Fibroblast of the aortic adventitia (primary cell): ENCODE measurements at regions not wholly inside any gene's neighbourhood (a gene's known extent, or its start where the extent isn't known, plus 50 kb on each side); places are given as distances from the start of the nearest gene placed in this dataset.

Source experiments
- DNase-seq: peaks from one replicate; pipeline ENCODE4 v3.0.0-alpha.2; 2010; ENCODE audit warnings: low read depth
- H3K4me3 ChIP-seq: 2 replicates; pipeline ENCODE4 v1.5.1; 2011; ENCODE audit warnings: low read depth, mild to moderate bottlenecking, control low read depth, low read length, moderate library complexity
- TF ChIP-seq, protein P1 (sequence below): IDR thresholded peaks from 2 replicates; pipeline ENCODE4 v1.5.1; 2011; ENCODE audit warnings: mild to moderate bottlenecking, low read length, control low read depth, inconsistent platforms; ENCODE audit not compliant: insufficient read depth

DNA sequence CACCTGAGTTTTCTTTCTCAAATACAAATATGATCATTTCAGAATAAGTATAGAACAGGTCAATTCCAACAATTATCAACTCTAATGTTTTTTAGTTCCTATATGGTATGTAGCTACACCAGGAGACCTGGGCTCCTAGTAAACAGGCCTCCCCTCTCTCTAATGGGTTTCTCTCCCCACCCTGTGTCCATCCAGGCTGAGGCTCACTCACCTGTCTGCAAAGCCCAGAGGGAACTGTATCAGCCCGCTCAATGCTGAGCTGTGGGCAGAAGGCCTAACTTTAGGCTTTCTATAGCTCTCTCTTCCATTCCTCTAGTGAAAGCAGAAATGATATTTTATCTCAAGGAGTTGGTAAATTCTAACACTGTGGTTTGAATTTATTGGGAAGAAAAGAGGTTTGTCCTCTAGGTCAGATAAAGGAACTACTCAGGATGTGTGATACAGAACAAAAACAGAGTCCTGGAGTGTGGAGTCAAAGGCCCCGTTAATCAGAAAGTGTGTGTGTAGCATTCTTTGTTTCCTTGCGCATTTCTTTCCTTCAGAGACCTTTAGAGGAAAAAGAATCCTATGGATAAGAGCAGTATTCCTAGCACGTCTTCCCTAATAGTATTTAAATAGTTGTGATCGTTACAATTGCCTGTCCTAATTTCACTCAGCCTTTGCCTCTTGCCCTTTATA, 408.9 kb downstream of the PYDC2 start:
- H3K4me3 ChIP-seq = no peak overlapping the region
- TF ChIP-seq, protein P1, sequence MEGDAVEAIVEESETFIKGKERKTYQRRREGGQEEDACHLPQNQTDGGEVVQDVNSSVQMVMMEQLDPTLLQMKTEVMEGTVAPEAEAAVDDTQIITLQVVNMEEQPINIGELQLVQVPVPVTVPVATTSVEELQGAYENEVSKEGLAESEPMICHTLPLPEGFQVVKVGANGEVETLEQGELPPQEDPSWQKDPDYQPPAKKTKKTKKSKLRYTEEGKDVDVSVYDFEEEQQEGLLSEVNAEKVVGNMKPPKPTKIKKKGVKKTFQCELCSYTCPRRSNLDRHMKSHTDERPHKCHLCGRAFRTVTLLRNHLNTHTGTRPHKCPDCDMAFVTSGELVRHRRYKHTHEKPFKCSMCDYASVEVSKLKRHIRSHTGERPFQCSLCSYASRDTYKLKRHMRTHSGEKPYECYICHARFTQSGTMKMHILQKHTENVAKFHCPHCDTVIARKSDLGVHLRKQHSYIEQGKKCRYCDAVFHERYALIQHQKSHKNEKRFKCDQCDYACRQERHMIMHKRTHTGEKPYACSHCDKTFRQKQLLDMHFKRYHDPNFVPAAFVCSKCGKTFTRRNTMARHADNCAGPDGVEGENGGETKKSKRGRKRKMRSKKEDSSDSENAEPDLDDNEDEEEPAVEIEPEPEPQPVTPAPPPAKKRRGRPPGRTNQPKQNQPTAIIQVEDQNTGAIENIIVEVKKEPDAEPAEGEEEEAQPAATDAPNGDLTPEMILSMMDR = no peak
- DNase-seq = no peak

DNA sequence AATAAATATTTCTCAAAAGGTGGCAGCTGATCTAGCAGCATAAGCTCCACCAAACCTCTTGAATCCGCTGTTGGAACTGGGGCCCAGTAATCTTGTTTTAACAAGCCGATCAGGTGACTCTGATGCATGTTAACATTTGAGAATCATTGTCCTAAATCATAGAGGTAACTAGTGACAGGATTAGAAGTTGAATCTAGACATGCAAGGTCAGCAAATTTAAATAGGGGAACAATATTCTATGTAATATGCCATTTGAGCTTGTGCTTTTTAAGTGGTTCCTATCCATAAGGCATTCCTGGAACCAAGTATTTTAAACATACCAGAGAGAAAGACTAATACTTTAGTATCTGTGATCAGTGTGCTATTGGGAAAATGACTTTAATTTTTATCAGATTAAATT, 412.8 kb downstream of the PYDC2 start:
- no peak overlapping the region for H3K4me3 ChIP-seq
- DNase-seq = no peak
- TF ChIP-seq, protein P1 = no peak

DNA sequence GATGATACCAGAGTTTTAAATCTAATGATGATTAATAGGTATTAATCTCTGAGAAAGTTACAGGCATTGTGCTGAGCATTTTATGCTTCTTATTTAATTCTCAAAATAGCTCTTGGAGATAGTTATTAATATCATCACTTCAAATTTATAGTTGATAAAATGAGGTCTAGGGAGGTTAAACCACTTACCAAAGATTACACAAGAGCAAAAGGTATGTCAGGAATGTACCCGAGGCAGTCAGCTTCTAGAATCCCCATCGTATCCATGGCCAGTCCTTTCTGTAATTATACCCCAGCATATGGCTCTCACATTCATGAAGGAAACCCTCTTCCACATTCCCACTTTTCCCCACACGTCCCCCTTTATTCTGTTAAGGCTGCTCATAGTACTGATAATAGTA, 421.3 kb downstream of the PYDC2 start:
- no peak overlapping the region for H3K4me3 ChIP-seq
- TF ChIP-seq, protein P1 = no peak
- peak; percentile 0 for DNase-seq

DNA sequence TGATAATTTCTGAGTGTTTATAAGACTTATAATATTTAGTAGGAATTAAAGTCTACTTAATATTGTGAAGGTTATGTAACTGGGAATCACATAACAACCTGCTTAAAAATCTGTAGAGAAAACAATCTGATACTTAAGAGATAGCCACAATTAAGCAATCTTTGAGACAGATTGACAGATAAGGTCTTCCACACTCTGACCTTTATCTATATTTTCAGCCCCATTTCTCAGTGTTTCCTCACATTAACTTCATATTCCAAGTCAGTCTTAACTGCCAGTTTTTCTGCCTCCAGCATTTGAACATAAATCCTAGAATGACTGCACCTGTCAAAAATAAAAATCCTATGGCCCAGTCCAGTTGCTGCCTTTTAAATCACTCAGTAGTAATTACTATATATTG, 423.2 kb downstream of the PYDC2 start:
- TF ChIP-seq, protein P1 = no peak
- DNase-seq = no peak
- H3K4me3 ChIP-seq = no peak overlapping the region

DNA sequence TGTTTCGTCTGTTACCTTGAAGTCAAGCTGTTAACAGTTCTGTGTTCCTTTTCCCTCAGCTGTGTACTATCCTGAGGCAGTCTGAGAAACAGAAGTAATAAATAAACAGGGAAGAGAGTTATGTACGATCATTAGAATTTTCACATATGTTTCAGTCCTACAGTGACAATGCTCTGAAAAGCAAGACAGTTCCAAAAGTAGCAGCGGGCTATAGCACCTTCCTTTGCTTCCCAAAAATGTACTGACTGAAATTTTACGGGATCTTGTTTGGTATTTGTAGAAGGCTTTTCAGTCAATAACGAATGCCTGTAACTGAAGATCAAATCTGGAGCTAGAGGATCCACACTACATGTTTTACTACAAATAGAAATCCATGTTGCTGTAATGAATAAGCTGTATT, 428.1 kb downstream of the PYDC2 start:
- DNase-seq = no peak
- no peak overlapping the region for H3K4me3 ChIP-seq
- TF ChIP-seq, protein P1 = no peak

DNA sequence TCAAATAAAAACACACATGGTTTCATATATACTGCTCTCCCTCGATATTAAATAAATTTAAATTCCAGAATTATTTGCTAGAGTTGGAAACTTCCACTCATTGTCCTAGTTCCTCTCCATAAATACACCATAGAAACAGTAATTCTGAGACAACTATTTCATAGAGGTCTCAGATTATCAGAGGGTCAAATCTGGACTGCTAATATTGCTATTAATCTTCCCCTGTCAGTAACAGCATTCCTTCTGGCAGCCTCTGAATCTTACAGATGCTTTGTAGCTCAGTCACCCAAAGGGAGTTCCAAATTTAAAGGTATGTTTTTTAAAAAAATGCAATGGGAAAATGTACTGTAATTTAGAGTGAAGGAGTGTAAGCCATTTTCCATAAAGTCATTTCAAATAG, 428.8 kb downstream of the PYDC2 start:
- peak; percentile 9 for DNase-seq
- TF ChIP-seq, protein P1 = no peak
- no peak overlapping the region for H3K4me3 ChIP-seq

DNA sequence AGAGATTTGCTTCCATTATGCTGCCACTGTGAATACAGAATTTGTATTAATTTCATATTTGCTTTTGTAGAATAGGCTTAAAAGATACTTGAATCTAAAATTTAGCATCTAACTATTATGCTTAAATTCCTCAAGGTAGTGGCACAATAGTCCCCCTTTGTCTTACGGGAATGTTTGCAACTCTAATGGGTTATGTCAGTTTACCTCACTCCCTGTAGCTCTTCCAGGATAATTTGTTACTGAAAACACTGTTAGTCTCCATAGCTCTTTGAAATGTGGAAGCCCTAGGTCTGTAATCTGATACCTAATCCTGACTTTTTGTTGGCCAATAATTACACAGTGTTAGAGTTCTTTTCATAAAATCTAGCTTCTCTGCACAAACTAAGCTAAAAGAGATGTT, 433.4 kb downstream of the PYDC2 start:
- DNase-seq = no peak
- TF ChIP-seq, protein P1 = no peak
- H3K4me3 ChIP-seq = no peak overlapping the region
